Stimulated activated CD8-positive, alpha-beta memory T cell treated with anti-CD3 and anti-CD28 coated beads, Interleukin-12 subunit alpha, Interleukin-12 subunit beta, amount 100 ng/mL, for 24 hours (primary cell): ENCODE measurements at regions not wholly inside any gene's neighbourhood (a gene's known extent, or its start where the extent isn't known, plus 50 kb on each side); places are given as distances from the start of the nearest gene placed in this dataset.
"Not testable (repeated sequence)": the region's sequence is repeated elsewhere in the genome, so short reads cannot be mapped to it uniquely, and the experiment has no call there.

ENCODE experiments used
- DNase-seq: peaks from one replicate; pipeline ENCODE4 v3.0.0-alpha.2; 2020; ENCODE audit errors: extremely low read depth

- DNase-seq: no peak
Measured at GRCh38 chr5:89081360-89081759, 198.4 kb upstream of the MEF2C start.

- DNase-seq: no peak
Measured at GRCh38 chr5:89080467-89081116, 197.6 kb upstream of the MEF2C start.

GRCh38 chr5:89072842-89073672, 190.1 kb upstream of the MEF2C start:
- DNase-seq: no peak

- no peak for DNase-seq
Measured at GRCh38 chr5:89071941-89072331, 189.0 kb upstream of the MEF2C start.

GRCh38 chr5:89071101-89071940, 188.3 kb upstream of the MEF2C start:
- no peak for DNase-seq

GRCh38 chr5:89069591-89069990, 186.6 kb upstream of the MEF2C start:
- DNase-seq: no peak

- no peak for DNase-seq
Measured at GRCh38 chr5:89067362-89067761, 184.4 kb upstream of the MEF2C start.

- no peak for DNase-seq
Measured at GRCh38 chr5:89065919-89066318, 182.9 kb upstream of the MEF2C start.

GRCh38 chr5:89064736-89065135, 181.8 kb upstream of the MEF2C start:
- no peak for DNase-seq

- no peak for DNase-seq
Measured at GRCh38 chr5:89064054-89064453, 181.1 kb upstream of the MEF2C start.

- DNase-seq: no peak
Measured at GRCh38 chr5:89060768-89061167, 177.8 kb upstream of the MEF2C start.

GRCh38 chr5:89059274-89059673, 176.3 kb upstream of the MEF2C start:
- no peak for DNase-seq

- DNase-seq: no peak
Measured at GRCh38 chr5:89055695-89056085, 172.7 kb upstream of the MEF2C start.

- no peak for DNase-seq
Measured at GRCh38 chr5:89055015-89055694, 172.2 kb upstream of the MEF2C start.

GRCh38 chr5:89053547-89053946, 170.6 kb upstream of the MEF2C start:
- DNase-seq: no peak

- not testable (repeated sequence) for DNase-seq
Measured at GRCh38 chr5:89050062-89050461, 167.1 kb upstream of the MEF2C start.

- DNase-seq: no peak
Measured at GRCh38 chr5:89047571-89047970, 164.6 kb upstream of the MEF2C start.

- DNase-seq: no peak
Measured at GRCh38 chr5:89045216-89045615, 162.2 kb upstream of the MEF2C start.

- no peak for DNase-seq
Measured at GRCh38 chr5:89044674-89045200, 161.8 kb upstream of the MEF2C start.

GRCh38 chr5:89043676-89044075, 160.7 kb upstream of the MEF2C start:
- no peak for DNase-seq

GRCh38 chr5:89042746-89043145, 159.8 kb upstream of the MEF2C start:
- DNase-seq: no peak

- DNase-seq: no peak
Measured at GRCh38 chr5:89041976-89042375, 159.0 kb upstream of the MEF2C start.
